ENCODE measurements at regions not wholly inside any gene's neighbourhood (a gene's known extent, or its start where the extent isn't known, plus 50 kb on each side); places are given as distances from the start of the nearest gene placed in this dataset.

GRCh38 chr4:144202081-144202480 is 61.6 kb upstream of the GYPA start:
- DNase-seq, result no peak

DNA sequence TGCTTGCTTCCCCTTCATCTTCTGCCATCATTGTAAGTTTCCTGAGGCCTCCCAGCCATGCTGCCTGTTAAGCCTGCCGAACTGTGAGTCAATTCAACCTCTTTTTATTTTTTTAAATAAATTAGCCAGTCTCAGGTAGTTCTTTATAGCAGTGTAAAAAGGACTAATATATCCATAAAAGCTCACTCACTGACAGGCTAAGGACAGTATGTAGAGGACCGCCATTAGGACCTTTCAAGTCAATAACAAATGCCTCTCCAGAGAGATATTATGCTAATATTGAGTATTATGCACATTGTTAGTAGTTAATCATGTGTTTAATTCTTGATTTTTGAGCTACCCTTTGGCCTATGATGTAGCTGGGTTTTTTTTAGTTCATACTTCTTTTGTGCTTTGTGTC is 62.6 kb upstream of the GYPA start:
- DNase-seq, result no peak

DNA sequence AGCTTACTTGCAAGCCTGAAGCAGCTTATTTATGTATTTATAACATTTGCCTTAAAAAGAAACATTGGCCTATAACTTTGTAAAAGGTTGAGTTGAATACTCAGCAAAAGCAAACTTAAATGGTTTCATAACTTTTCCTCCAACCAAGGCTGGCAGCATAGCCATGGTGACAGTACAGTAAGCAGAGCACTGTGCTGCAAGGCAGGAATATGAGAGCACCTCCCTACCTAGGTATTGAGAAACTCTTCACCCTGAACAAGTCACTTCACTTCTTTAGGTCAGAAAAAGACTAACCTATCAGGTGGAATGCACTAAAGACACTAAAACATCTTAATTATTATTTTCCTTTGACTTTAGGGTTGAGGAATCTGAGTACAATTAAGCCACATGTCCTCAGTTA is 63.9 kb upstream of the GYPA start:
- no peak for DNase-seq

DNA sequence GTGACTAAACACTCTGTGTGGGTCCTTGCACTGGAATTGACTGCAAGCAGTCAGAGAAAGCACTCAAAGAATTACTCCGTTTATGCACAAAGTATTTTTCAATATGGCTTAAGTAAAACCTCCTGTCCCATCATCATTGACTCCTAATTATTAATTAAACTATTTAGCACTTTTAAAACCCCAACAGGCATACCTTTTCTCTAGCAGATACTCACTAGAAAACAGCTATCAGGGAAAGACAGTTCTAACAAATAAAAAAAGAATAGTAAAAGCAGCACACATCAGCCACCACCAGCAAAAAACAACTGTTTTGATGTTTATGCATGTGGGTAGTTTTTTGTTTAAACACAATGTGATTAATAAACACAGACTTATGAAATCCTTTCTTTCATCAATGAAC is 66.2 kb upstream of the GYPA start:
- DNase-seq, result no peak

DNA sequence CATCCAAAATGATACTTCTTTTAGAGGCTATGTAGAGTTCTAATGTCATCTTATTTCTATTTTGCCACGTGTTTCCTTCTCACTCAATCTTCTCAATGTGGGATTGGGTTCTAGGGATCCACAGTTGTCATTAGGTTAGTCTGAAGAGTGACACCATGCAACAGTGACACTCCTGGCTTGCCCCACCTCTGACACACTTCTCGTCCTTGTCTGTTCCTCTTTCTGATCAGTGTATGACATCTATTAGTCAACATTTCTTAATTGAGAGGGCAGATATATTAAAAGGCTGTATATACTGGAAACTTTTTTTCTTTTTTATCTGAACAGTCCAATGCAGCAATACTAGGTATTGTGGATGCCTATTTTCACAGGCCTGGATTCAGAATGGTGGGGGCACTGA is 67.6 kb upstream of the GYPA start:
- no peak for DNase-seq

GRCh38 chr4:144209491-144209890 is 69.0 kb upstream of the GYPA start:
- no peak for DNase-seq

GRCh38 chr4:144213371-144213770 is 72.9 kb upstream of the GYPA start:
- no peak for DNase-seq

- no peak for DNase-seq
Observed at GRCh38 chr4:144223149-144223548, 82.6 kb upstream of the GYPA start.

DNA sequence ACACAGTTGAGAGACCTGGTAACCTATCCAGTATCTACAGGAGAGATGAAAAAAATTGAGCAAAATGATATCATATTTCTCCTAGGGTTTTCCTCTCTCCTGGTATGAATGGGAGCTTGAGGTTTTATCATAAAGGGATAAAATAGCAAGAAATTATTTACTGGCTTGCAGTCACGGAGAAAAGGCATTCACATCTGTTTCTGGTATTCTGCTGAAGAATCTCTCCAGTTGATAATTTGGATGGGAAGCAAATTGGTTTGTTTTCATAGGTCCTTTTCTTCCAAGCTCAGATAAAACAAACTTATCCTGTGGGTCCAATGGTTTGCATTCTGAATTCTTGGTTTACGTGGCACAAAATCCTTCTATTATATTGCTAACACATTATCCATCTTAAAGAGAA is 83.1 kb upstream of the GYPA start:
- DNase-seq, result peak; percentile 35

DNA sequence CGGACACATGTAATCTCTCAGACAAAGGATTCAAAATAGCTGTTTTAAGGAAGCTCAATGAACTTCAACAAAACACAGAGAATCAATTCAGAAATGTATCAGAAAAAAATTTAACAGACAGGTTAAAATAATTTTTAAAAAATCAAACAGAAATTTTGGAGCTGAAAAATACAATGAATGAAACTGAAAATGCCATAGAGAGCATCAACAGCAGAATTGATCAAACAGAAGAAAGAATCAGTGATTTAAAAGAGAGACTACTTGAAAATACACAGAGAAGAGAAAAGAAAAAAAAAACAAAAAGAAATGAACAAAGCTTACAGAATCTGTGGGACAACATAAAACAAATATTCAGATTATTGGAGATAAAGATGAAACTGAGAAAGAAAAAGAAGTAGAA is 118.8 kb upstream of the GYPA start:
- no peak for DNase-seq

DNA sequence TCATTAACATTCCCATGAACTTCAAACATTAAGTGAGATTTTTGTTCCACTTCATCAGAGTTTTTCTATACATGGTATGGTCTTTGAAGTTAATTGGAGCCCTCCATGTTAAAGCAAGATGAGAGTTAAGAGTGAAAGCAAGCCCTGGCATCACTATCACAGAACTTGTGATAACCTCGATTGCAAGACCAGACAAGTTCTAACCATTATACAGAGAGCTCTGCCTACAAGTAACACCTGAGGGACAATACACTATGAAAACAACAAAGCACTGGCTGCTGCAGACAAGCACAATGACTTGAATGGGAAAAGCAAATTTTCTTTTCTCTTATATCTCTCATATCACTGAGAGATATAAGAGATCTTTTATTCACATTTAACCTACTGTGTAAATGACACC is 126.6 kb upstream of the GYPA start:
- DNase-seq, result no peak

GRCh38 chr4:144280688-144281087 is 140.2 kb upstream of the GYPA start:
- no peak for DNase-seq

GRCh38 chr4:144283526-144283925 is 143.0 kb upstream of the GYPA start:
- DNase-seq, result no peak

GRCh38 chr4:144284026-144284425 is 143.5 kb upstream of the GYPA start:
- DNase-seq, result no peak

DNA sequence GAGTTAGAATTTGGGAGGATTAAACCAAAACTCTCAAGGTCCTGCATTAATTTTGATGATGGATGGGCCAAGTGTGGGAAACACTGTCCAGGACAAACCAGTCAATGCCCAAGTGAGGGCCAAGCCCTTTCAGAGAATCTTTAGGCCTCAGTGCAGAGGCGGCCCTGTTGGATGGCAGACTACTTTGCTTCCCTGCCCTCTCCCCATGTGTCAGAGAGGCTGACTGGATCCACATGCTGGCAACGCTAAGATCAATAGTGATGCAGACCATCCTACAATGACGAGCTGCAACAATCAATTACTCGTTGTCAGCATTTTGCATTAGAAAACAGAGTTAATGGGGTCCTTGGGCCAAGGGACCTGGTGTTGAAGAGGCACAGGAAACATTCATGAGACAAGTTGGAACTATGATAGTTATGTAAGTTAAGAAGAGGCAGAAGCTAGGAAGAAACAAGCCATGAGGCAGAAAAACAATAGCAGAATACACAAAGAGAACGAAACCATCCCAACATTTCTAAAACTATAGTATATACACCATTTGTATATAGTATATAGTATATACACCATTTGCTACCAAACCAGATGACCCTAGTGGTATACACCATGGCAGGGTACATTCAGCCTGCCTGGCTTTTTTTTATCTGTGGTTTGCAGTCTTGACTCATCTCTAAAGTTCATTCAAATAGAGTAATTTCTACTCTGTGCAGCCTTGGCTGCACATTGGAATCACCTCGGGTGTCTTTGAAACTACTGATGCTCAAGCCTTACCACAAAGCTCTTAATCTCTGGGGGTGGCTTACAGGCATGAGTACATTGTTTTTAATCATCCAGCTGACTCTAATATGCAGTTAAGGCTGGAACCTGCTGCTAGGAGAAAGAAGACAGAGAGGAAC is 147.7 kb upstream of the GYPA start:
- DNase-seq, result peak; percentile 29

GRCh38 chr4:144289667-144290428 is 149.3 kb upstream of the GYPA start:
- DNase-seq, result peak; percentile 69

- DNase-seq, result no peak
Observed at GRCh38 chr4:144291164-144291563, 150.6 kb upstream of the GYPA start.

- no peak for DNase-seq
Observed at GRCh38 chr4:144294211-144294610, 153.7 kb upstream of the GYPA start.

DNA sequence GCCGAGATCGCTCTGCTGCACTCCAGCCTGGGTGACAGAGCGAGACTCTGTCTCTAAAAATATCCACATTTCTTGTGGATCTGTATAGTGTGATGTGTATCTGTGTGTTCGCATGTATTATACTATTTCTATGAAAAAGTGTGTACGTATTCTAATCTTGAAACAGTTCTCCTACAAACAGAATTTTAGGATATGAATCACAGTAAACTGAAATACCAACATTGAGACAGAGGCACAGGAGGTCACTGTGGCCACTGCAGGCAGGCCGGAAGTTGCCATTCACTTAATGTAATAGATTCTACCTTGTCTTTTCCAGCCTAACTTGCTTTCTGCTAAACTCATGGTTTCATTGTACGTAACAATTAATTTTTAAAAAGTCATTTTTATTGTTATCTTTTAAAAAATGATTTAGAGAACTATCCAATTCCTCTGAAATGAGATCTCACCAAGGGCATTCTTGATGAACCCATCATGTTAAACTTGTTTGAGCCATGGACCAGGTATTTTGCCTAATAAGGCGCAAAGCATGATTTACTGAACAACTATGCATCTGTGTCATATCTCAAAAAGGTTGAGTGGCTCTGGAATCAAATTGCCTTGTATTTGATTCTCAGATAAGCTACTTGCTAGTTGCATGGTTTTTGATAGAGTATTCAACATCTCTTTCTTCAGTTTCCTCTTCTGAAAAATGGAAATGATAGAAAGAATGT is 154.9 kb upstream of the GYPA start:
- DNase-seq, result peak; percentile 4

GRCh38 chr4:144296941-144297340 is 156.4 kb upstream of the GYPA start:
- DNase-seq, result no peak

- no peak for DNase-seq
Observed at GRCh38 chr4:144298519-144298918, 158.0 kb upstream of the GYPA start.

DNA sequence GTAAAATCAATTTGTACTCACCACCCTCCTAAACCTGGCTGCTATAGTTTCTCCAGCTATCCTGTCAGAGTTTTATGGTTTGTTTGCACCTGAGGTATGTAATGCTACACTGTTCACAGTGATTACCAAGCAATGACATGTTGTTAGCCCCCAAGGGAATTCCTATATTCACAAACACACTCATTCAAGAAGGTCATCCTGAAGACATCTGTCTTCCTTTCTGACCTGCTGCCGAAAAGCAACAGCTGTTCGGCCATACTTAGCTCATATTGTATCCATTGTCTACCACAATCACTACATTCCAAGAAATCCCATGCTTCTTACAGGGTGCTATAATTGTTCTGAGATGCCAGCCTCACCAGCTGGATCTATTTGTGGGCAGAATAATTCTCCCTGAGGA is 160.1 kb upstream of the GYPA start:
- DNase-seq, result no peak

Data from fibroblast of skin of scalp (primary cell).